ENCODE measurements at regions not wholly inside any gene's neighbourhood (a gene's known extent, or its start where the extent isn't known, plus 50 kb on each side); places are given as distances from the start of the nearest gene placed in this dataset.

- H3K79me2 ChIP-seq (ENCODE audit: insufficient read depth, low read length) = no peaks in the 10 kb centered on the region
- no peak overlapping the region for H2AFZ ChIP-seq (ENCODE audit: low read length)
- no peak overlapping the region for H3K56ac ChIP-seq (ENCODE audit: insufficient read length, low read depth, low read length)
- H3K79me1 ChIP-seq (ENCODE audit: insufficient read depth, low read depth, low read length, poor library complexity, severe bottlenecking) = no peaks in the 10 kb centered on the region
- no peak overlapping the region for H2AK5ac ChIP-seq (ENCODE audit: insufficient read length, low read length)
- Mint-ChIP-seq H3K4me3 (no peak overlapping the region; a peak in 1 of 5 replicates), H3K9me3 (peaks cover 5 to 30% of the 10 kb centered on the region in 2 experiments; a peak in 4 of 5 replicates), H3K27me3 (ENCODE audit: low read depth) (peaks cover 99% of the 10 kb centered on the region), H3K27ac (no peak overlapping the region), H3K36me3 (ENCODE audit: insufficient read depth in 1 of 3, low read depth in 3 of 3) (no peaks in the 10 kb centered on the region; a peak in 1 of 7 replicates), H3K4me1 (peaks cover 23 to 52% of the 10 kb centered on the region in 2 experiments)
- no peaks in the 10 kb centered on the region for H3K23me2 ChIP-seq (ENCODE audit: insufficient read length, low read depth, low read length, poor library complexity, severe bottlenecking)
- no peak overlapping the region for H2BK20ac ChIP-seq (ENCODE audit: low read depth, low read length, poor library complexity, severe bottlenecking)
- H4K5ac ChIP-seq (ENCODE audit: insufficient read length, low read depth, low read length) = no peak overlapping the region
- peaks cover 100% of the 10 kb centered on the region for H3K27me3 ChIP-seq (ENCODE audit: insufficient read depth, low read length)
- H3K4me1 ChIP-seq (ENCODE audit: insufficient read depth, low read length) = no peaks in the 10 kb centered on the region; the same call in 1 of the 2 replicates
- no peak overlapping the region for H3T11ph ChIP-seq (ENCODE audit: low read length)
- H3K18ac ChIP-seq (ENCODE audit: insufficient read length, low read depth, low read length) = no peak overlapping the region
- H3K9me3 ChIP-seq (ENCODE audit: control insufficient read depth, low read depth, low read length) = no peaks in the 10 kb centered on the region
- no peak overlapping the region for H3K4ac ChIP-seq (ENCODE audit: low read depth, low read length)
- no peak overlapping the region for H3K4me2 ChIP-seq (ENCODE audit: insufficient read depth, insufficient read length, low read length)
- no peak overlapping the region for H3K14ac ChIP-seq (ENCODE audit: insufficient read depth, low read length)
- H3K23ac ChIP-seq (ENCODE audit: insufficient read length, low read depth, low read length) = no peak overlapping the region
- no peak overlapping the region for H2BK120ac ChIP-seq (ENCODE audit: low read depth, low read length, poor library complexity, severe bottlenecking)
- no peak overlapping the region for H3K9ac ChIP-seq (ENCODE audit: extremely low read depth, insufficient read length, low read length)
- no peak overlapping the region for H2BK12ac ChIP-seq (ENCODE audit: insufficient read length, low read depth, low read length)
- H2BK5ac ChIP-seq (ENCODE audit: insufficient read length, low read length) = no peak overlapping the region
- H4K20me1 ChIP-seq (ENCODE audit: control insufficient read depth, insufficient read depth, insufficient read length) = no peaks in the 10 kb centered on the region
- H4K91ac ChIP-seq (ENCODE audit: insufficient read length, low read depth, low read length) = no peak overlapping the region
- H4K8ac ChIP-seq (replicated peaks; ENCODE audit: insufficient read length, low read depth, low read length) = no peak overlapping the region
- TF ChIP-seq CTCF (conservative IDR thresholded peaks at IDR 0.05) = no peak
- no peak overlapping the region for H2BK15ac ChIP-seq (ENCODE audit: low read depth, low read length)
- WGBS (ENCODE audit: extremely low coverage, insufficient read length, low lambda C conversion rate) = no CpG with 5 or more reads among the region's 45 CpGs
- peak; percentile 57 for DNase-seq
- no peak overlapping the region for H3K27ac ChIP-seq (ENCODE audit: insufficient read length, low read depth, low read length)
Observed at GRCh38 chr7:155377838-155378579, 79.9 kb upstream of the EN2 start.

All from H9 (cell line).